H9 (cell line): ENCODE measurements at regions not wholly inside any gene's neighbourhood (a gene's known extent, or its start where the extent isn't known, plus 50 kb on each side); places are given as distances from the start of the nearest gene placed in this dataset.

Source experiments
- DNase-seq: peaks from one replicate; pipeline ENCODE4 v3.0.0-alpha.2; 2017
- H2AFZ ChIP-seq: one replicate; pipeline ENCODE4 v1.6.1; 2013; ENCODE audit warnings: mild to moderate bottlenecking, low read length, control low read depth, moderate library complexity
- H2AK5ac ChIP-seq: 2 replicates; pipeline ENCODE4 v1.6.1; 2013; ENCODE audit warnings: low read length, control low read depth, mixed read lengths; ENCODE audit not compliant: insufficient read length
- H2BK120ac ChIP-seq: one replicate; pipeline ENCODE4 v1.6.1; 2013; ENCODE audit warnings: low read depth, mild to moderate bottlenecking, low read length, control low read depth, inconsistent platforms; ENCODE audit not compliant: poor library complexity, severe bottlenecking
- H2BK12ac ChIP-seq: 2 replicates; pipeline ENCODE4 v1.6.1; 2013; ENCODE audit warnings: low read length, control low read depth, mixed read lengths, low read depth; ENCODE audit not compliant: insufficient read length
- H2BK15ac ChIP-seq: 2 replicates; pipeline ENCODE4 v1.6.1; 2013; ENCODE audit warnings: low read depth, low read length, control low read depth
- H2BK20ac ChIP-seq: one replicate; pipeline ENCODE4 v1.6.1; 2013; ENCODE audit warnings: low read depth, mild to moderate bottlenecking, low read length, control low read depth, inconsistent platforms; ENCODE audit not compliant: poor library complexity, severe bottlenecking
- H2BK5ac ChIP-seq: 2 replicates; pipeline ENCODE4 v1.6.1; 2013; ENCODE audit warnings: low read length, control low read depth, mixed read lengths; ENCODE audit not compliant: insufficient read length
- H3K14ac ChIP-seq: 2 replicates; pipeline ENCODE4 v1.6.1; 2013; ENCODE audit warnings: low read length, control low read depth; ENCODE audit not compliant: insufficient read depth
- H3K18ac ChIP-seq: 2 replicates; pipeline ENCODE4 v1.6.1; 2013; ENCODE audit warnings: low read depth, mild to moderate bottlenecking, mixed read lengths, low read length, control low read depth; ENCODE audit not compliant: insufficient read length
- H3K23ac ChIP-seq: 2 replicates; pipeline ENCODE4 v1.6.1; 2013; ENCODE audit warnings: low read length, control low read depth, mixed read lengths, low read depth; ENCODE audit not compliant: insufficient read length
- H3K23me2 ChIP-seq: 2 replicates; pipeline ENCODE4 v1.6.1; 2013; ENCODE audit warnings: low read depth, mild to moderate bottlenecking, mixed read lengths, low read length, control low read depth; ENCODE audit not compliant: insufficient read length, poor library complexity, severe bottlenecking
- H3K27ac ChIP-seq: 2 replicates; pipeline ENCODE4 v1.5.1; 2013; ENCODE audit warnings: low read length, control low read depth, mixed read lengths, low read depth; ENCODE audit not compliant: insufficient read length
- H3K27me3 ChIP-seq: 2 replicates; pipeline ENCODE4 v1.6.1; 2013; ENCODE audit warnings: low read length, control low read depth, inconsistent platforms; ENCODE audit not compliant: insufficient read depth
- H3K4ac ChIP-seq: 2 replicates; pipeline ENCODE4 v1.6.1; 2013; ENCODE audit warnings: low read depth, mild to moderate bottlenecking, control low read depth, inconsistent platforms, low read length, moderate library complexity
- H3K4me1 ChIP-seq: 2 replicates; pipeline ENCODE4 v1.6.1; 2013; ENCODE audit warnings: low read length, control low read depth, inconsistent platforms; ENCODE audit not compliant: insufficient read depth
- H3K4me2 ChIP-seq: 2 replicates; pipeline ENCODE4 v1.6.1; 2013; ENCODE audit warnings: low read length, control low read depth, mixed read lengths; ENCODE audit not compliant: insufficient read length, insufficient read depth
- H3K56ac ChIP-seq: 2 replicates; pipeline ENCODE4 v1.6.1; 2013; ENCODE audit warnings: low read depth, mild to moderate bottlenecking, mixed read lengths, low read length, control low read depth; ENCODE audit not compliant: insufficient read length
- H3K79me1 ChIP-seq: 2 replicates; pipeline ENCODE4 v1.6.1; 2013; ENCODE audit warnings: low read depth, mild to moderate bottlenecking, moderate library complexity, low read length, control low read depth, inconsistent platforms; ENCODE audit not compliant: insufficient read depth, poor library complexity, severe bottlenecking
- H3K79me2 ChIP-seq: 2 replicates; pipeline ENCODE4 v1.6.1; 2013; ENCODE audit warnings: low read length, control low read depth, inconsistent platforms; ENCODE audit not compliant: insufficient read depth
- H3K9ac ChIP-seq: 2 replicates; pipeline ENCODE4 v1.6.1; 2013; ENCODE audit warnings: low read length, control low read depth, mixed read lengths; ENCODE audit not compliant: insufficient read length; ENCODE audit errors: extremely low read depth
- H3K9me3 ChIP-seq: one replicate; pipeline ENCODE4 v1.6.1; 2013; ENCODE audit warnings: low read depth, low read length, inconsistent platforms; ENCODE audit not compliant: control insufficient read depth
- H3T11ph ChIP-seq: one replicate; pipeline ENCODE4 v1.6.1; 2013; ENCODE audit warnings: mild to moderate bottlenecking, low read length, control low read depth, inconsistent platforms
- H4K20me1 ChIP-seq: one replicate; pipeline ENCODE4 v1.6.1; 2013; ENCODE audit not compliant: control insufficient read depth, insufficient read length, insufficient read depth
- H4K5ac ChIP-seq: 2 replicates; pipeline ENCODE4 v1.6.1; 2013; ENCODE audit warnings: low read depth, mild to moderate bottlenecking, mixed read lengths, low read length, control low read depth; ENCODE audit not compliant: insufficient read length
- H4K8ac ChIP-seq: replicated peaks from 2 replicates; pipeline ENCODE4 v1.6.1; 2013; ENCODE audit warnings: low read length, control low read depth, mixed read lengths, low read depth; ENCODE audit not compliant: insufficient read length
- H4K91ac ChIP-seq: 2 replicates; pipeline ENCODE4 v1.6.1; 2013; ENCODE audit warnings: low read depth, mild to moderate bottlenecking, moderate library complexity, mixed read lengths, low read length, control low read depth; ENCODE audit not compliant: insufficient read length
- H3K27ac Mint-ChIP-seq, 3 experiments: 2 replicates in 2 of 3; 3 replicates in 1 of 3; pipeline ENCODE4 v1.8.0; 2020 to 2021; ENCODE audit warnings: mixed read lengths in 3 of 3, mild to moderate bottlenecking in 1 of 3, moderate library complexity in 1 of 3
- H3K27me3 Mint-ChIP-seq: 2 replicates; pipeline ENCODE4 v1.8.0; 2021; ENCODE audit warnings: low read depth, mild to moderate bottlenecking, moderate library complexity, mixed read lengths
- H3K36me3 Mint-ChIP-seq, 3 experiments: 2 replicates in 2 of 3; 3 replicates in 1 of 3; pipeline ENCODE4 v1.8.0; 2020 to 2021; ENCODE audit warnings: low read depth in 3 of 3, mixed read lengths in 3 of 3; ENCODE audit not compliant: insufficient read depth in 1 of 3
- H3K4me1 Mint-ChIP-seq, 2 experiments: 2 replicates each; pipeline ENCODE4 v1.8.0; 2020; ENCODE audit warnings: mixed read lengths in 2 of 2
- H3K4me3 Mint-ChIP-seq, 2 experiments: 2 replicates in 1 of 2; 3 replicates in 1 of 2; pipeline ENCODE4 v1.8.0; 2020 to 2021; ENCODE audit warnings: mild to moderate bottlenecking in 2 of 2, mixed read lengths in 2 of 2, moderate library complexity in 1 of 2
- H3K9me3 Mint-ChIP-seq, 2 experiments: 2 replicates in 1 of 2; 3 replicates in 1 of 2; pipeline ENCODE4 v1.8.0; 2020; ENCODE audit warnings: mild to moderate bottlenecking in 2 of 2, mixed read lengths in 2 of 2, moderate library complexity in 1 of 2
- CTCF ChIP-seq: fragments of 200-600 bp; sonication (generic); conservative IDR thresholded peaks from 3 replicates; pipeline ENCODE4 v1.8.0; 2021; ENCODE audit warnings: antibody characterized with exemption, mild to moderate bottlenecking
- WGBS: extraction: QIAGEN DNeasy Blood & Tissue Kit; methylation state at CpG from one replicate; pipeline ENCODE4 v1.1.7; 2013; ENCODE audit warnings: missing lambda C conversion rate, low lambda C conversion rate, mixed read lengths; ENCODE audit not compliant: insufficient read length; ENCODE audit errors: extremely low coverage; 5-methylcytosine and 5-hydroxymethylcytosine counted together

GRCh38 chr2:122138561-122138960 is 383.1 kb downstream of the TSN start:
- Mint-ChIP-seq H3K4me1 (peaks cover 6 to 10% of the 10 kb centered on the region in 2 experiments), H3K27ac (no peak overlapping the region), H3K9me3 (no peaks in the 10 kb centered on the region; a peak in 1 of 5 replicates), H3K36me3 (no peaks in the 10 kb centered on the region; a peak in 1 of 7 replicates), H3K27me3 (no peaks in the 10 kb centered on the region; the same call in 1 of the 2 replicates), H3K4me3 (no peak overlapping the region)
- Histone ChIP-seq H4K91ac (no peak overlapping the region), H4K20me1 (no peaks in the 10 kb centered on the region), H3K18ac (no peak overlapping the region), H3K14ac (no peak overlapping the region), H3K23me2 (no peaks in the 10 kb centered on the region), H3K4me1 (no peaks in the 10 kb centered on the region), H2BK20ac (no peak overlapping the region), H2BK5ac (no peak overlapping the region), H3T11ph (no peak overlapping the region), H3K79me1 (no peaks in the 10 kb centered on the region), H4K8ac (no peak overlapping the region), H3K9ac (no peak overlapping the region), H3K27ac (no peak overlapping the region), H2BK15ac (no peak overlapping the region), H3K4ac (no peak overlapping the region), H3K4me2 (no peak overlapping the region), H2AK5ac (no peak overlapping the region), H4K5ac (no peak overlapping the region), H3K27me3 (no peaks in the 10 kb centered on the region), H2BK12ac (no peak overlapping the region), H3K56ac (no peak overlapping the region), H2AFZ (no peak overlapping the region), H3K23ac (no peak overlapping the region), H3K79me2 (no peaks in the 10 kb centered on the region), H3K9me3 (no peaks in the 10 kb centered on the region), H2BK120ac (no peak overlapping the region)
- no peak for TF ChIP-seq CTCF
- DNase-seq: peak; percentile 63
- no CpG with 5 or more reads among the region's 7 CpGs for WGBS
